ENCODE measurements at regions not wholly inside any gene's neighbourhood (a gene's known extent, or its start where the extent isn't known, plus 50 kb on each side); places are given as distances from the start of the nearest gene placed in this dataset.
"Not testable (repeated sequence)": the region's sequence is repeated elsewhere in the genome, so short reads cannot be mapped to it uniquely, and the experiment has no call there.

- Histone ChIP-seq H3K9me3 (ENCODE audit: severe bottlenecking) (no peaks in the 10 kb centered on the region), H3K27ac (ENCODE audit: poor library complexity, severe bottlenecking) (no peak overlapping the region), H3K27me3 (ENCODE audit: insufficient read depth, poor library complexity, severe bottlenecking) (no peaks in the 10 kb centered on the region), H3K4me3 (ENCODE audit: severe bottlenecking) (no peak overlapping the region), H3K4me1 (ENCODE audit: insufficient read depth, poor library complexity, severe bottlenecking) (no peaks in the 10 kb centered on the region), H3K36me3 (ENCODE audit: low read depth) (no peaks in the 10 kb centered on the region)
- TF ChIP-seq CTCF (IDR thresholded peaks at IDR 0.05; ENCODE audit: poor library complexity, severe bottlenecking): no peak
- DNase-seq (ENCODE audit: low spot score) (no peak), ATAC-seq (ENCODE audit: low read depth) (no peak)
Observed at GRCh38 chr17:16879686-16880085, 92.2 kb downstream of the TNFRSF13B start.

- H3K36me3 ChIP-seq (ENCODE audit: low read depth): no peaks in the 10 kb centered on the region
- DNase-seq (ENCODE audit: low spot score) (no peak), ATAC-seq (ENCODE audit: low read depth) (no peak)
- no peak overlapping the region for H3K27ac ChIP-seq (ENCODE audit: poor library complexity, severe bottlenecking)
- H3K27me3 ChIP-seq (ENCODE audit: insufficient read depth, poor library complexity, severe bottlenecking): no peaks in the 10 kb centered on the region
- H3K4me3 ChIP-seq (ENCODE audit: severe bottlenecking): no peak overlapping the region
- no peaks in the 10 kb centered on the region for H3K9me3 ChIP-seq (ENCODE audit: severe bottlenecking)
- no peaks in the 10 kb centered on the region for H3K4me1 ChIP-seq (ENCODE audit: insufficient read depth, poor library complexity, severe bottlenecking)
- no peak for TF ChIP-seq CTCF (IDR thresholded peaks at IDR 0.05; ENCODE audit: poor library complexity, severe bottlenecking)
Observed at GRCh38 chr17:16878606-16879005, 93.3 kb downstream of the TNFRSF13B start.

GRCh38 chr17:16878084-16878483, 93.8 kb downstream of the TNFRSF13B start:
- TF ChIP-seq CTCF (IDR thresholded peaks at IDR 0.05; ENCODE audit: poor library complexity, severe bottlenecking): no peak
- DNase-seq (ENCODE audit: low spot score): no peak
- ATAC-seq (ENCODE audit: low read depth): no peak
- Histone ChIP-seq H3K27ac (ENCODE audit: poor library complexity, severe bottlenecking) (no peak overlapping the region), H3K4me3 (ENCODE audit: severe bottlenecking) (no peak overlapping the region), H3K27me3 (ENCODE audit: insufficient read depth, poor library complexity, severe bottlenecking) (no peaks in the 10 kb centered on the region), H3K36me3 (ENCODE audit: low read depth) (no peaks in the 10 kb centered on the region), H3K4me1 (ENCODE audit: insufficient read depth, poor library complexity, severe bottlenecking) (no peaks in the 10 kb centered on the region), H3K9me3 (ENCODE audit: severe bottlenecking) (no peaks in the 10 kb centered on the region)

- no peak for DNase-seq (ENCODE audit: low spot score)
- Histone ChIP-seq H3K9me3 (ENCODE audit: severe bottlenecking) (no peaks in the 10 kb centered on the region), H3K27ac (ENCODE audit: poor library complexity, severe bottlenecking) (no peak overlapping the region), H3K4me1 (ENCODE audit: insufficient read depth, poor library complexity, severe bottlenecking) (no peaks in the 10 kb centered on the region), H3K4me3 (ENCODE audit: severe bottlenecking) (no peak overlapping the region), H3K36me3 (ENCODE audit: low read depth) (no peaks in the 10 kb centered on the region), H3K27me3 (ENCODE audit: insufficient read depth, poor library complexity, severe bottlenecking) (no peaks in the 10 kb centered on the region)
- ATAC-seq (ENCODE audit: low read depth): no peak
- no peak for TF ChIP-seq CTCF (IDR thresholded peaks at IDR 0.05; ENCODE audit: poor library complexity, severe bottlenecking)
Observed at GRCh38 chr17:16877099-16877498, 94.8 kb downstream of the TNFRSF13B start.

GRCh38 chr17:16875662-16876061, 96.3 kb downstream of the TNFRSF13B start:
- no peaks in the 10 kb centered on the region for H3K9me3 ChIP-seq (ENCODE audit: severe bottlenecking)
- no peaks in the 10 kb centered on the region for H3K36me3 ChIP-seq (ENCODE audit: low read depth)
- no peak overlapping the region for H3K4me3 ChIP-seq (ENCODE audit: severe bottlenecking)
- H3K27ac ChIP-seq (ENCODE audit: poor library complexity, severe bottlenecking): no peak overlapping the region
- H3K27me3 ChIP-seq (ENCODE audit: insufficient read depth, poor library complexity, severe bottlenecking): no peaks in the 10 kb centered on the region
- TF ChIP-seq CTCF (IDR thresholded peaks at IDR 0.05; ENCODE audit: poor library complexity, severe bottlenecking): no peak
- DNase-seq (ENCODE audit: low spot score) (no peak), ATAC-seq (ENCODE audit: low read depth) (no peak)
- no peaks in the 10 kb centered on the region for H3K4me1 ChIP-seq (ENCODE audit: insufficient read depth, poor library complexity, severe bottlenecking)

GRCh38 chr17:16874216-16874615, 97.7 kb downstream of the TNFRSF13B start:
- H3K4me3 ChIP-seq (ENCODE audit: severe bottlenecking); H3K36me3 ChIP-seq (ENCODE audit: low read depth); ATAC-seq (ENCODE audit: low read depth); H3K4me1 ChIP-seq (ENCODE audit: insufficient read depth, poor library complexity, severe bottlenecking); H3K27ac ChIP-seq (ENCODE audit: poor library complexity, severe bottlenecking); H3K27me3 ChIP-seq (ENCODE audit: insufficient read depth, poor library complexity, severe bottlenecking); DNase-seq (ENCODE audit: low spot score); H3K9me3 ChIP-seq (ENCODE audit: severe bottlenecking): not testable (repeated sequence)
